ENCODE measurements at regions not wholly inside any gene's neighbourhood (a gene's known extent, or its start where the extent isn't known, plus 50 kb on each side); places are given as distances from the start of the nearest gene placed in this dataset.
"Not testable (repeated sequence)": the region's sequence is repeated elsewhere in the genome, so short reads cannot be mapped to it uniquely, and the experiment has no call there.

DNA sequence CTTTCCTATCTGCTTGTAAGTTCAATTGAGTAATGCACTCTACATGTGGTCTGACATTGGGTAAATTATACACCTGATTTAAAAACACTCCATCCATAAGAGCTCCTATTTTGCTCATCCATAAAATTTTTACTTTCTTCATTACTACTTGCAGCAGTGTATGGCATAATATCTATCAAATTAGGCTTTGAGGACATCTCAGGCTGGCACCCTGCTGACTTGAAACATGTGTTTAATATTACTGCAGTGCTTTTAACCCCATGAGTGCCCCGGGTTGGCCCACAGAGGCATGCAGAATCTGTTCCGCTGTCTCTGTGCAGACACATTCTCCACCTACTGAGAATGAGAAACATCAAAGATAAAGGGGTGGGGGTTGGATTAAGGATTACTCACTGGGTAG lies 249.9 kb upstream of the DNAJC19 start:
- DNase-seq: no peak

DNA sequence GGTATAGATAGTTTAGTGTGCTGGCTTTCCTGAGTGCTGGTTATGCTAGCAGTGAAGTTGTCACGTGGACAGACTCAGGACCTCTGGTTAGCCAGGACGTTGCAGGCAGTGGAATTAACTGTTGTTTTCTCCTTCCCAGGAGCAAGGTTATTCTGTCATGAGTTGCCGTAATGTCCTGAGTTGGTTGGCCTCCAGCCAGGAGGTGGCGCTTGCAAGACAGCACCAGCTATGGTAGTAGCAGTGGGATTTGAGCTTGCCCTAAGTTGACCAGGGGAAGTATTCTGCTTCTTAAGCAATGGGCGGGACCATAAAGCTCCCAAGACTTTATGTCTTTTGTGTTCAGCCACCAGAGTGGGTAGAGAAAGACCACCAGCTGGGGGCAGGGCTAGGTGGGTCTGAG lies 240.7 kb upstream of the DNAJC19 start:
- DNase-seq: no peak

DNA sequence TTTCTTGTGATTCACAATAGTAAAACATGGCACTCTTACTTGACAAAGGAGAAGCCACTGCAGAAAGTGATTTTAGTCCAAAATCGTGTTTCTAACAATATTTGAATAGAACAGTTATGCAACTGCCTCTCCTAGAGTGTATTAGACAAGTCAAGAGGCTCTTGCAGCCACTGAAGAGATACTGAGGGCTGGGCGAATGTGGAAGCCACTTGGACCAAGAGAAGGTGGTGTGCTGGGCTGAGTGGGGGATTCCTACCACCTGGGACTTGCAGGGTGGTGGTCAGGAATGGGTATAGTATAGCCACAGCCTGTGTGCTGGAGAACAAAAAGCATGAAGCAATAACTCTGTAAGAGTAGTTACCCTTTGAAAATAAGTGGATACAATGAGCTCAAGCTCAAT lies 223.8 kb upstream of the DNAJC19 start:
- no peak for DNase-seq

DNA sequence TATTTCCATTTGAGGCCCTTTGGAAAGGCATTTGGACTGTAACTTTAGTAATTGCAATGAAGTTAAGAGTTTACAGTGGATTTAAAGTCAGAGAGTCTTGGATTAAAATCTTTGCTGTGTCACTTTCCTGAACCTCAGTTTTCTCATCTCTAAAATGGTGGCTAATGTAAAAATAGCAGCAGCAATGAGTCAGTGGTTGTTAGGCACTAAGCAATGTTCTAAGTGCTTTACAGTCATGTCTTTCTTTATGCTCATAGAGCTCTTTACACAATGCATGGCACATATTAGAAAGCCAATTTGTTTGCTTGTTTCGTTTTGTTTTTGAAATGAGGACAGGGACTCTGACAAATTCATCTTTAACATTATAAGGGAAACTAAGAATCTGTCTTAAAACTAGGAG lies 222.7 kb upstream of the DNAJC19 start:
- DNase-seq: no peak

DNA sequence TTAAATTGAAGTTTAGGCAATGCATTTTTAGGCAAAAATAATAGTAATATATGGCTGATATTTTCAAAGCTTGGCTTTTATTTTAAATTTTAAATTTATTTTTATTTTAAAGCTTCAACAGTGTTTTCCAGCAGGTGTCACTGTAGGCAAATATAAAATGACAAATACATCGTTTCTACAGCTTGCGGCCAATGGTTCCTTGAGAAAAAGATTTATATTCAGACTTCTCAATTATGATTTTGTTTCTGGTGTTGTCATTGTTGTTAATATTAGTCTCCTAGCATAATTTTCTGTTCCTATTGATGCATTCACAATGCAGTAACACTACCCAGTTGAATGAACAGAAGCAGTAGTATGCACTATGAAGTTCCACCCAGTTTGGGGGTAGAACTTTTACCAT lies 220.7 kb upstream of the DNAJC19 start:
- DNase-seq: peak; percentile 52

DNA sequence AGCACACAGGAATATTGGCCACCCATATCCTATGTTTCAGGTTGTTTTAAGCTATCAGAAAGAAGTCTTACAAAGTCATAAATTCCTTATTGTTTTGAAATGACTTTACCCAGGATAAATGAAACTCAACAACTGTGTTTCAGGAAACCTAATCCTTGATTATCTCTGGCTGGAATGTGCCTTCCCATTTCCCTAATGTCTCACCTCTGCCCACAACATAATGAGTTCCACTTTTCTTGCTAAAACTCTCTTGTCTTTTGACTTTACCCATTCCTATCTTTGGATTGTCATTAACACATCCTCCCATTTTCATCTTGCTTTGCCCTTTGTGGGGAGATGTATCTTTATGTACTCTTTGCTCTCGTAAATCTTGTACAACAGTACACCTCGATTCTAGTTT lies 200.0 kb upstream of the DNAJC19 start:
- no peak for DNase-seq

DNA sequence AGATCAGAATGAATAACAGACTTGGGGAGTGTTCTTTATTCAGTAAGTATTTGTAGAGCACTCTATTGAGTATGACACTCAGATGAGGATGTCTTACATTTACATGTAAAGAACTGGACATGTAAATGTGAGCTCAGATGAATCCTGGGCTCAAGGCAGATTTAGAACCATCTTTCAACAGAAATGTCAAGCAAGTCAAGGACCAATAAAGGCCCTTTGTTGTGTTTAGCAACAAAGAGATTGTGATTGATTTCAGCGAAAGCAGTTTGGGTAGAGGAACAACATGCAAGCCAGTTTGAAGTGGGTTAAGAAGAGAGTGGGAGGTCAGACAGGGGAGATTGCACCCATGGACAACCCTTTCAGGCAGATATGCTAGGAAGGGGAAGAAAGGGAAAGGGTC lies 194.2 kb upstream of the DNAJC19 start:
- no peak for DNase-seq

DNA sequence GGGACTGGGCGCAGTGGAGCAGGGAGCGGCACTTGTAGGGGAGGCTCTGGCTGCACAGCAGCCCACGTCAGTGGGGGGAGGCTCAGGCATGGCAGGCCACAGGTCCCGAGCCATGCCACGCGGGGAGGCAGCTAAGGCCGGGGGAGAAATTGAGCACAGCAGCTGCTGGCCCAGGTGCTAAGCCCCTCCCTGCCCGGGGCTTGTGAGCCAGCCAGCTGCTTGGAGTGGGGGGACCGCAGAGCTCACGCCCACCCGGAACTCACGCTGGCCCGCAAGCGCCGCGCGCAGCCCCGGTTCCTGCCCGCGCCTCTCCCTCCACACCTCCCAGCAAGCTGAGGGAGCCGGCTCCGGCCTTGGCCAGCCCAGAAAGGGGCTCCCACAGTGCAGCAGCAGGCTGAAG lies 193.5 kb upstream of the DNAJC19 start:
- DNase-seq: not testable (repeated sequence)

DNA sequence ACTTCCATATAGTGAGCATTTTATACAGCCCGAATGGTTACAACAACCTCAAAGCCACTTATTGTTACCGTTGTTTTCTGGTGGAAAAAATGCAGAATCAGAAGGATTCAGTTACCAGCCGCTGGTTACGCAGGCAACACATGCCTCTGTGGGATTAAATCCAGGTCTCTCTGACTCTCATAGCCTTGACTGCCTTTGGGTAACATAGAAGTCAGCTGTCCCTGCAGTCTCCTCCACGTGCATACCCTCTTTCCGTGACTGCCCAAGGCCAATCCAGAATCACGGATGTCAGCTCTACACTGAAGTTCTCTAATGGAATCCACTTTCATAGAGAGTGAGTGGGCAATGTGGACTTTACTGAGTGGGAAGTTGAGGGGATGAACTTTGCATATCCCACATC lies 189.5 kb upstream of the DNAJC19 start:
- no peak for DNase-seq

DNA sequence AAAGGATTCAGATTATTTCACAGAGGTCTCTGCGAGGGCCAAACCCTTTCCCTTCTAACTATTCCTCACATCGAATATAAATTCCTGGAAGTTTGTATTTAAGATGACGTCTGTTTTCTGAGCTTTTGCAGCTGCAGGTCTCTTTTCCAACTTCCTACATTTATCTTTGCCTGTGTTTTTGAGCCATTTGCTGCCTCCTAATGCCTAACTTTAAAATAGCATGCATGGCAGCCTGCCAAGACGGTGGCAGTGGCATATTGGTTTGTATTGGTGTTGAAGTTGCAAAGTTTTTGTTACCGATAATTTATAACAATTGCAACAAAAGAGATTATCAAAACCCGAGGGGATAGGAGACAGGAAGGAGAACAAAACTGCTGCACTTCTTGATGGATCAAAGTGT lies 187.1 kb upstream of the DNAJC19 start:
- DNase-seq: peak; percentile 70

DNA sequence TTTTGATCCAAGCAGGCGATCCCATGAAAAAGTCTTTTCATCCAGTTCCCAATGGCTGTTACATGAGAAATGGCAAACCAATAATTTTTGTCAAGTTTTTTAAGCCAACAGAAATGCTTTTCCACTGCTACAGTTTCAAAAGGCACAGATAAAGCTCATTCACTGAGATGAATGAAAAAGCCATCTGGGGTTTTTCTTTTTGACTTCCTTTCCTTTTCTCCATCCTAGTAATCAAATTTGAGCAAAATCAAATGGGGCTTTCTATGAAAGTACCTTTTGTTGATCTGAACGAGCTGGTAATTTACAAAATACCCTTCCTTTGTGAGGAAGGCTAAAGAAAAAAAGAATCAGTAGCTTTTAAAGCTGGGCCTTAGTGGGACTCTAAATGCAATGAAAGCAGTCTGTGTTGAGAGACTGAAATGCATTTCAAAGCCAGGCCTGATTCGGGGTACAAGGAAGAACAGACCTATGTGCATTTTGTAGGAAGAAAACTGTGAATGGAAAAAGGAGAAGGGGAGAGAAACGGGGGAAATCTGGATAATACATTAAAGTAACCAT lies 185.2 kb upstream of the DNAJC19 start:
- DNase-seq: no peak

DNA sequence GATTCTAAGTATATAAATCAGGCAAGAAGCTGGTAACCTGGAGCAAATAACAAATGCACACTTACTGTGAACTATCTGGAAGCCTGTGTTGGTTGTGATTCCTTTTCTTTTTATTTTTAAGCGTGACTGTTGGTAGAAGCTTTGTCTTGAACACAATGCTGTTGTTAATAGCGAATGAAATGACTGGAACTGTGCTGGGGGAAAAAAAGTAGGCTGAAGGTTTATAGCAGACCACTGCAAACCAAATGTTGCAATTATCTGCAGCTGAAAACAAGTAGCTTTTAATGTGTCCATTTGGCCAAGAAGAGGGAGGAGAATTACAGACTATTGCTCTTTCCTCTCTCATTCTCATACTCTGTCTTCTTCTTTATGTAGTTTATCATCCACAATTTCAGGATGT lies 184.5 kb upstream of the DNAJC19 start:
- DNase-seq: no peak

DNA sequence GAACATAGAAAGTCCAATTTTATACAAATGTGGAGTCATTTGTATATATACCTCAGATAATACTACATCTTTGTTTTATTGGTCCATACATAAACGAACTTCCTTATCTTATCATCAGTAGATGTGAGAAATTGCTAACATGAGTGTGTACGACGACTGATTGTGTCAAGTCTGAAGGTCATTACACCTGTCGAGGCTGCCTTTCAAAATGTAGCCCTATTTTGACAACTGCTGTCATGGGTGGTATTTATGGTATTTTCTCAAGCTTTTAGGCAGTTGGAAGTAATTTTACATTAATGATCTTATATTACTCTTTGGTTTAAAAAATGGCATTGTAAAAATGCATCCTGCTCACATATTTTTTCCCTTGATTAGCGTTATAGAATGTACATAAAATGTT lies 183.7 kb upstream of the DNAJC19 start:
- DNase-seq: no peak

DNA sequence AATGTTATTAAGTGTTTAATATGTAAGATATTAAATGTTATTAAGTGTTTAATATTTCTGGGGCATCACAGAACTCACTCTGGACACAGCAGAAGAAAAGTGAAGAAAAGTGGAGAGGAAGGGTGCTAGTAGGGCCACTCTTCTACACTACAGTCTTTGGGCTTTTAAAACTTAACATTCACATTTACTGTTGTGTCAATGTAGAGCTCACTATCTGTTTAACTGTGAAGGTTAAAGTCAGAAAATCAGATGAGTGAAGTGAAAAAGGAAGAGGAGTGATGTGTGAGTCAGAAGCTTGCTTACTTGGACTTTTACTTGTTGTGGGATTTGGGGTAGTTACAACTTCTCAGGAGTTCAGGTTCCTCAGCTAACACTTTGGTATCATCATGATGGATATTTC lies 145.3 kb upstream of the DNAJC19 start:
- DNase-seq: no peak

DNA sequence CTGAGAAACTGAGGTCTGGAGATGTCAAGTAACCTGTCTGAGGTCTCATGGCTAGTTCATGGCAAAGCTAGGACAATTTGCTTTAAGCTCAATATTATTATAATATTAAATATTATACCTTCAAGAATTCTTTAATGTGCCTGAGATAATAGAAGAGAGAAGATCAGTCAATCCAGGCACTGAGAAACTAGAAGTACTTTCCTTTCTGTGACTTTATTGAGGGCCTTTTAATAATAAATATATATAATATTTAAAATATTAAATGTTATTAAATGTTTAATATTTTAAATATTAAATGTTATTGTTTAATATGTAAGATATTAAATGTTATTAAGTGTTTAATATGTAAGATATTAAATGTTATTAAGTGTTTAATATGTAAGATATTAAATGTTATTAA lies 144.3 kb upstream of the DNAJC19 start:
- no peak for DNase-seq

DNA sequence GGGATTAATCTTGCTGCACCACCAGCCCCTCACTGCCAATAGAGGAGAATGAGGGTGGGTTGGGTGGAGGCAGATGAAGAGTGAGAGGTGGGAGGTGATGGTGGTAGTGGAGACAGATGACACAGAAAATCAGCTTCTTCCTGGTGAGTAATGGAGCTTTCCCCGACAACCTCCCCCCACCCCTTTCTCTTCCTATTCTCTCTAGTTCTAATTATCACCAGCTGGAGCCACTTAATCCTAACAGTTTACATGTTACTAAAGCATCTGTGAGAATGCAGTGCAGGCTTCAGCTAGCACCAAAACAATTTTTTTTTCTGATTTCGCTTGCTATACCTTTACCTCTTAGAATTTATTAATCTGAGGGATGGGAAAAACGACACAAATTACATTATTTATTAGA lies 116.1 kb upstream of the DNAJC19 start:
- DNase-seq: no peak

DNA sequence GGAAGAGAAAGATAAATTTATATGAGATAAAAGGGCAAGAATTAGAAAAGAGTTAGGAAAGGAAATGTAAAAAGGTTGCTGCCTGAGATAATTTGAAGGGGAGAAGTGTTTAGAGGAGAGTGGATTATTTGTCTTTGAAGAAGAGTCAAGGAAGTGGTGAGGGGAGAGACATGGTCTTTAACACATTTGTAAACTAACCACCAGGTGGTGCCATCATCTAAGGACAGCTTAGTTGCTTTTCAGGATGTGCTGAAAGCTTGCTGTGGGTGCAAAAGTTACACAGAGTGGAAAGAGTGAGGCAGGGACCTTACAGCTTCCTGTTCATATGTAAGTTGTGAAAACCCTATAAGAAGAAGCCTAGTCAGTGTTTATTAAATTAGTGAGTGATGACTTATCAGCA lies 114.1 kb upstream of the DNAJC19 start:
- peak; percentile 17 for DNase-seq

DNA sequence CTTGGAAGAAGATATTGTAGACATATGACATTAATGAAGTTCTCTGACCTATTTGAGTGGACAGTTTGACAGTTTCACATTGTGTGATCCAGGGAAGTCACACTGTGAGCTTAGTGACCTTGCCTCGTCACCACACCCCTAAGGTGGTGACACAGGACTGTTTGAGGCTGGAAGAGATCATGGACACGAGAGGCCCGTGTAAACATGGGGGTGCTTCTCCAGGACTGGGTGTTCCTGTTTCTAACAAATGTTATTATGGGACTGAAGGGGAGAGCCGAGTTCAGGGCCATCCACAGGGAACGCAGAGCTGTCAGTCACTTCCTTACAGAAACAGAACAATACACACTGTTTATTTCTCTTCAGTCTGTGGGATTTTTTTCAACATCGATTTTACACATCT lies 96.5 kb upstream of the DNAJC19 start:
- DNase-seq: no peak

DNA sequence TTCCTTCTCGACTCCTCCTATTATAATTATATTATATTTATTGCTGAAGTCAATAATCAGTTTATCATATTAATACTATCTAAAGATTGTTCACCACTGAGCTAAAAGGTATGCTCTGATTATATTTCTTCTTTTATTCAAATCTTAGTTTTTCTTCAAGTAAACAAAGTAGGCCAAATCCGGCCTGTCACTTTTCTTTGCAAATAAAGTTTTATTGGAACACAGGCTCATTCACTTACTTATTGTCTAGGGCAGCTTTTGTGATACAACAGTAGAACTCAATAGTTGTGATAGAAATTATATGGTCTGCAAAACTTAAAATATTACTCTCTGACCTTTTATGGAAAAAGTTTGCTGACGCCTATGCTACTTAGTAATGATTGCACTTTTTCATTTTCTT lies 92.4 kb upstream of the DNAJC19 start:
- no peak for DNase-seq

DNA sequence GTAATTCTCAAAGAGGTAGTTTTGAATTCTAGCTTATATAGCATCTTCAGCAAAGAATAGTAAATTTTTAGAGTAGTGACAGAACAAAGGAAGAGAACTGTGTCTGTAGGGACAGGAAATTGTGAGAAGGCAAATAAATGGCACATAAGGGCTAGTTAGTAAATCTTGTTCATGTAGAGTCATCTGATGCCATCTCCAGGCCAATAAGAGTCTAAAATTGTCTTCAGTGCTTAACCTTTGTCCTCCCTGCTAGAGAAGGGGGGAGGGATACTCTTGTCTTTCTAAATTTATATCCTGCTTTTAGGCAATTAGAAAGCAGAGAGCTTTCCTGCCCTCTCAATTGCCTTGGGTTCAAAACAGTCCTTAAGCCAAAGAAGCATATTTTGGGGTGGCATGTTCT lies 87.0 kb upstream of the DNAJC19 start:
- DNase-seq: no peak

DNA sequence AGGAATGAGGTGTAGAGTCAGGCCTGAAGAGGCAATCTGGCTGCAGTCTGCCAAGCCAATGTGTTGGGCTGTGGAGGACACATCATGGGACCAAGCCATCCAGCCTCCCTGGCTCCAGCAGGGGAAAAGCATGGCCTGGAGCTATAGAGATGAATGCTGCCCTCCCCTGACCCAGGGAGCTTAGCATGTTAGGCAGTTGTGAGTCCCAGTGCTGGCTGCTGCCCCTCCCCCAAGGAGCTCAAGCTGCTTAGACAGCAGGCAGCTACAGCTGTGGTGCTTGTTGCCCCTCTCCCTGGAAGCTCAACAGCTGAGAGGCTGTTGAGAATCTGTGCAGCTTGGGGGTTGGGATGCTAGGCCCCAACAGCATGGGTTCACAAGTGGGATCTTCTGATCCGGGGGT lies 85.6 kb upstream of the DNAJC19 start:
- DNase-seq: no peak

DNA sequence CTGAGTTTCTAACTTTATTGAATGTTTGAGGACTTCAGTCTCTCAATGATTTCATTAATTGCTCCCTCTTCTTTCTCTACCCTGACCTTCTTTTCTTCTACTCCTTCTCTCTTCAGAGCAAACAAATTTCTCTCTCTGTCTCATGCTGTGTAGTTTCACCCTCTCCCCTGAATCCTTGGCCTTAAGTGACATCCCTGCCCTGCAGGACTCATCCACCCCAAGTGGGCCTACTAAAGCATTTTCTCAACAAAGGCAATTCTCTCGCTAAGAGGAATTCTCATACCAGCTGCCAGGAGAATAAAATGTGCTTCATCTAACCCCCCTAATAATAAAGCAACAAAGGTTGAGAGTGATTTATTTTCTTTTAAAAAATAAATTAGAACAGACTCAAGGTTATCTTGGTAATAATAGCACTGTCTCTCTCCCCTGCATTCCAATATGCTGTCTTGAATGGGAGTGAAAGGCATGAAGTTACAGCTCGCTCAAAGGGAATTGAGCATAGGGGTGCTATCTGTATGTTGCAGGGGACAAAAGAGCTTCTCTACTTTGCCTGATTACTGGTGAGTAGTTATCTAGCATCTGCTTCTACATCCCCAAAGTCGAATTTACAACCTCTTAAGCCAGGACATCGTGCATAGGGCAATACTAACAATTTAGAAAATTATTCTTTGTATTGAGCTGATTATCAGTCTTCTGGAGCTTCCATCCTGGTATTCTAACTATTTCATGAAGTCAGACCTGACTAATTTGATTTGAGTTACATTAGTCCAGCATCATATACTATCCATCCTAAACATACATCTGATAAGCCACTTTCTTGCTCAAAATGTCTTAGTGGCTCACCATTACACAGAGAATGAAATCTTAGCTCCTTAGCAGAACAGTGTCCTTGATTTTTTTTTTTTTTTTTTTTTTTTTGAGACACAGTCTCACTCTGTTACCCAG lies 76.9 kb upstream of the DNAJC19 start:
- DNase-seq: no peak

DNA sequence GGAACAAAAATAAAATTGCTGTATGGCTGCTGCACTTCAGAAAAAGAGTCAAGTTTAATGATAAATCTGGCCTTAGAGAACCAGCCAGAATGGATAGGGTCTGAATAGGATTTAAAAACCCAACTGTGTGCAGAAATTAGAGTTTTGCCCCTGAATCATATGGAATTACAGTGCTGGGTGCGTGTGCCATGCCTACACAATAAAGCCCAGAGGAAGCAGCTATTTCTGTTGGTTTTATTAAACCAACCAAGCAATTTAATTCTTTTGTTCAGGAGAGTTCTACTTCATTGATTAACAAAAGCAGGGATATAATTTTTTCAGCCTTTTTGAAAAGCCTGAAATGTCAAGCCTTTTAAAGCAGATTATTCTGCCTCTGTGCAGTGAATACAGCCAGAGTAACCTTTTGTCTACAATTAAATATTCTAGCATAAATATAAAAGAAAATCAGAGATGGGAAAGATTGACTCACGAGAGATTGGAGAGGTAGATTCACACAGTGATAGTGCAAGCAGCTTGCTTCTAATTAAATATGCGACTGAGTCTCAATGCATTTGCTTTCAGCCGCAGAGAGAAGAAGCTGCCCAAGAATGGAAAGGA lies 66.7 kb upstream of the DNAJC19 start:
- peak; percentile 11 for DNase-seq

DNA sequence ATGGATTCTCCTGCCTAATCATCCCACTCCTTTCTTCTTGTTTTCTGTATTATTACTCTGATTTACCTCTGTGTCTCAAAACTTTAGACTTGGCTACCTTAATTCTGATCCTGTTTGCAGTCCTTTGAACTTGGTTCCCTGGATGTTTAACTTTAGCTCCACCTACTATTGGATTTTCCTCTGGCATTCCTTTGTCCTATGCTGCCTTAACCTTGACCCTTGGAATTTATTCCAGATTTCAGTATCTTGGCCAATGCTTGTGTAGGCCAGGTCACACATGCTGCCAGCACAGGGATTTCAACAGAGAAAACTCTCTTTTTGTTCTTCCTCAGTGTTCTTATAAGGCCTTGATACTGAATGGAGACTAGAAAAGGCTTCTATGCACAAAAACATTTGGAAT lies 65.0 kb upstream of the DNAJC19 start:
- no peak for DNase-seq

Measured in NCI-H774 (cell line).